ENCODE measurements at regions not wholly inside any gene's neighbourhood (a gene's known extent, or its start where the extent isn't known, plus 50 kb on each side); places are given as distances from the start of the nearest gene placed in this dataset.

DNA sequence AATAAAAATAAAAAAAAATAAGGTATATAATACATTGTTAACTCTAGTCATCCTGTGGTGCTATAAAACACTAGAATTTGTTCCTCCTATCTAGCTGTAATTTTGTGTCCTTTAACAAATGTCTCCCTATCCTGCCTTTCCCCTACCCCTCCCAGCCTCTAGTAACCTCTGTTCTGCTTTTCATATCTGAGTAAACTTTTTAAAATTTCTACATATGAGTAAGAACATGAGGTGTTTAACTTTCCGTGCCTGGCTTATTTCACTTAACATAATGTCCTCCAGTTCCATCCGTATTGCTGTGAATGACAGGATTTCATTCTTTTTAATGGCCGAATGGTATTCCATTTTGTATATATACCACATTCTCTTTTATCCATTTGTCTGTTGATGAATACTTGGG is 71.3 kb upstream of the GNG2 start:
- Histone ChIP-seq H2AFZ (ENCODE audit: low read length) (no peak overlapping the region), H3K9ac (ENCODE audit: insufficient read depth, low read depth, low read length) (no peak overlapping the region), H3K4me2 (ENCODE audit: low read depth, low read length) (no peak overlapping the region), H3K4me1 (ENCODE audit: insufficient read depth, low read length) (no peaks in the 10 kb centered on the region), H3K36me3 (replicated peaks in 1 of 2; ENCODE audit: control insufficient read depth in 1 of 2, insufficient read depth in 2 of 2, low read length in 2 of 2) (no peaks in the 10 kb centered on the region), H3K27ac (ENCODE audit: extremely low read length, insufficient read depth, low read length) (no peak overlapping the region), H3K4me3 (replicated peaks in 1 of 3; ENCODE audit: insufficient read depth in 1 of 3, low read depth in 2 of 3, low read length in 3 of 3) (no peak overlapping the region), H3K9me3 (ENCODE audit: low read length) (peaks cover 8% of the 10 kb centered on the region; the same call in 1 of the 2 replicates), H3K27me3 (ENCODE audit: control insufficient read depth in 1 of 2, insufficient read depth in 2 of 2, low read length in 2 of 2) (no peaks in the 10 kb centered on the region; a peak in 2 of 5 replicates), H4K20me1 (ENCODE audit: insufficient read depth, low read length) (no peaks in the 10 kb centered on the region), H3K79me2 (ENCODE audit: insufficient read depth, low read length) (no peaks in the 10 kb centered on the region)
- no peak for TF ChIP-seq REL (CRISPR knock-in tag; conservative IDR thresholded peaks at IDR 0.05)
- FAIRE-seq (no peak), DNase-seq (ENCODE audit: low spot score) (no peak), ATAC-seq (no peak)
- POLR2A ChIA-PET: no interaction called here
- intact Hi-C loops (cut with micrococcal nuclease; ENCODE audit: unreplicated experiment) (no loop called here), in situ Hi-C loops (cut with HindIII; ENCODE audit: extremely low pct_ligation_motif_present, low pct_unique_long_range_greater_than_20kb) (no loop called here)
- 20% methylated on average over 3 of the region's 3 CpGs for WGBS (ENCODE audit: low lambda C conversion rate)
- no TSS peak for BruUV-seq (replicated peaks)
- CTCF ChIA-PET (ENCODE audit: low intra/inter-chr PET ratio, low total read pairs): no interaction called here

DNA sequence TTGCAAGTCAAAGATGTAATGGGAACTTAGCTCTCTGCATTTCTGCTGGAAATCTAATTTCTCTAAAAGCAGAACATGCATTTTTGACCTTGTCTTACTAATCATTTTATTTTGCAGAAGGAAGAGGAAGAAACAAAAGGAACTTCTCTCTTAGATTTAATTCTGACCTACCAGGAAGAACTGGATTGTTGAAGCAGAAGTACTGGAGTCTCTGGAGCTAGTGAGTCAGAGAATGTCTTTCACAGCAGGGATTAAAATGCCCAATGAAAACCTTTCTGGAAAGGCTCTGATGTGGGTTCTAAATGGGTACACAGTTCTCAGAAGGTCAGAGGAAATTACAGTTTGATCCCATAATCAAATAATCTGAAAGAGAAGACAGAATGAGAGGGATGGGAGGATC is 70.8 kb upstream of the GNG2 start:
- no peak for FAIRE-seq
- no peak overlapping the region for H3K4me2 ChIP-seq (ENCODE audit: low read depth, low read length)
- CTCF ChIA-PET (ENCODE audit: low intra/inter-chr PET ratio, low total read pairs): no interaction called here

More for the DNA sequence above, 70.8 kb upstream of the GNG2 start:
- in situ Hi-C loops (cut with HindIII; ENCODE audit: extremely low pct_ligation_motif_present, low pct_unique_long_range_greater_than_20kb) (no loop called here), intact Hi-C loops (cut with micrococcal nuclease; ENCODE audit: unreplicated experiment) (no loop called here)
- Histone ChIP-seq H3K4me1 (ENCODE audit: insufficient read depth, low read length) (no peaks in the 10 kb centered on the region), H4K20me1 (ENCODE audit: insufficient read depth, low read length) (no peaks in the 10 kb centered on the region), H3K79me2 (ENCODE audit: insufficient read depth, low read length) (no peaks in the 10 kb centered on the region), H3K9ac (ENCODE audit: insufficient read depth, low read depth, low read length) (no peak overlapping the region), H3K27me3 (ENCODE audit: control insufficient read depth in 1 of 2, insufficient read depth in 2 of 2, low read length in 2 of 2) (no peaks in the 10 kb centered on the region; a peak in 2 of 5 replicates), H3K27ac (ENCODE audit: extremely low read length, insufficient read depth, low read length) (no peak overlapping the region), H3K9me3 (ENCODE audit: low read length) (peaks cover 8% of the 10 kb centered on the region; the same call in 1 of the 2 replicates), H2AFZ (ENCODE audit: low read length) (no peak overlapping the region), H3K36me3 (replicated peaks in 1 of 2; ENCODE audit: control insufficient read depth in 1 of 2, insufficient read depth in 2 of 2, low read length in 2 of 2) (no peaks in the 10 kb centered on the region), H3K4me3 (replicated peaks in 1 of 3; ENCODE audit: insufficient read depth in 1 of 3, low read depth in 2 of 3, low read length in 3 of 3) (no peak overlapping the region)
- ATAC-seq: no peak
- BruUV-seq (replicated peaks): no TSS peak
- POLR2A ChIA-PET: no interaction called here
- TF ChIP-seq HMGA1 (CRISPR knock-in tag; conservative IDR thresholded peaks at IDR 0.05) (no peak), ZNF326 (CRISPR knock-in tag; IDR thresholded peaks at IDR 0.05; ENCODE audit: borderline replicate concordance) (no peak), RFX1 (IDR thresholded peaks at IDR 0.05) (no peak), KMT2A (CRISPR knock-in tag; IDR thresholded peaks at IDR 0.05) (no peak), ZMYM2 (CRISPR knock-in tag; IDR thresholded peaks at IDR 0.05) (no peak), MBNL3 (CRISPR knock-in tag; conservative IDR thresholded peaks at IDR 0.05) (no peak), ZNF800 (CRISPR knock-in tag; IDR thresholded peaks at IDR 0.05) (no peak), ZC3H13 (CRISPR knock-in tag; IDR thresholded peaks at IDR 0.05) (no peak)
- TF ChIP-seq, protein P1, sequence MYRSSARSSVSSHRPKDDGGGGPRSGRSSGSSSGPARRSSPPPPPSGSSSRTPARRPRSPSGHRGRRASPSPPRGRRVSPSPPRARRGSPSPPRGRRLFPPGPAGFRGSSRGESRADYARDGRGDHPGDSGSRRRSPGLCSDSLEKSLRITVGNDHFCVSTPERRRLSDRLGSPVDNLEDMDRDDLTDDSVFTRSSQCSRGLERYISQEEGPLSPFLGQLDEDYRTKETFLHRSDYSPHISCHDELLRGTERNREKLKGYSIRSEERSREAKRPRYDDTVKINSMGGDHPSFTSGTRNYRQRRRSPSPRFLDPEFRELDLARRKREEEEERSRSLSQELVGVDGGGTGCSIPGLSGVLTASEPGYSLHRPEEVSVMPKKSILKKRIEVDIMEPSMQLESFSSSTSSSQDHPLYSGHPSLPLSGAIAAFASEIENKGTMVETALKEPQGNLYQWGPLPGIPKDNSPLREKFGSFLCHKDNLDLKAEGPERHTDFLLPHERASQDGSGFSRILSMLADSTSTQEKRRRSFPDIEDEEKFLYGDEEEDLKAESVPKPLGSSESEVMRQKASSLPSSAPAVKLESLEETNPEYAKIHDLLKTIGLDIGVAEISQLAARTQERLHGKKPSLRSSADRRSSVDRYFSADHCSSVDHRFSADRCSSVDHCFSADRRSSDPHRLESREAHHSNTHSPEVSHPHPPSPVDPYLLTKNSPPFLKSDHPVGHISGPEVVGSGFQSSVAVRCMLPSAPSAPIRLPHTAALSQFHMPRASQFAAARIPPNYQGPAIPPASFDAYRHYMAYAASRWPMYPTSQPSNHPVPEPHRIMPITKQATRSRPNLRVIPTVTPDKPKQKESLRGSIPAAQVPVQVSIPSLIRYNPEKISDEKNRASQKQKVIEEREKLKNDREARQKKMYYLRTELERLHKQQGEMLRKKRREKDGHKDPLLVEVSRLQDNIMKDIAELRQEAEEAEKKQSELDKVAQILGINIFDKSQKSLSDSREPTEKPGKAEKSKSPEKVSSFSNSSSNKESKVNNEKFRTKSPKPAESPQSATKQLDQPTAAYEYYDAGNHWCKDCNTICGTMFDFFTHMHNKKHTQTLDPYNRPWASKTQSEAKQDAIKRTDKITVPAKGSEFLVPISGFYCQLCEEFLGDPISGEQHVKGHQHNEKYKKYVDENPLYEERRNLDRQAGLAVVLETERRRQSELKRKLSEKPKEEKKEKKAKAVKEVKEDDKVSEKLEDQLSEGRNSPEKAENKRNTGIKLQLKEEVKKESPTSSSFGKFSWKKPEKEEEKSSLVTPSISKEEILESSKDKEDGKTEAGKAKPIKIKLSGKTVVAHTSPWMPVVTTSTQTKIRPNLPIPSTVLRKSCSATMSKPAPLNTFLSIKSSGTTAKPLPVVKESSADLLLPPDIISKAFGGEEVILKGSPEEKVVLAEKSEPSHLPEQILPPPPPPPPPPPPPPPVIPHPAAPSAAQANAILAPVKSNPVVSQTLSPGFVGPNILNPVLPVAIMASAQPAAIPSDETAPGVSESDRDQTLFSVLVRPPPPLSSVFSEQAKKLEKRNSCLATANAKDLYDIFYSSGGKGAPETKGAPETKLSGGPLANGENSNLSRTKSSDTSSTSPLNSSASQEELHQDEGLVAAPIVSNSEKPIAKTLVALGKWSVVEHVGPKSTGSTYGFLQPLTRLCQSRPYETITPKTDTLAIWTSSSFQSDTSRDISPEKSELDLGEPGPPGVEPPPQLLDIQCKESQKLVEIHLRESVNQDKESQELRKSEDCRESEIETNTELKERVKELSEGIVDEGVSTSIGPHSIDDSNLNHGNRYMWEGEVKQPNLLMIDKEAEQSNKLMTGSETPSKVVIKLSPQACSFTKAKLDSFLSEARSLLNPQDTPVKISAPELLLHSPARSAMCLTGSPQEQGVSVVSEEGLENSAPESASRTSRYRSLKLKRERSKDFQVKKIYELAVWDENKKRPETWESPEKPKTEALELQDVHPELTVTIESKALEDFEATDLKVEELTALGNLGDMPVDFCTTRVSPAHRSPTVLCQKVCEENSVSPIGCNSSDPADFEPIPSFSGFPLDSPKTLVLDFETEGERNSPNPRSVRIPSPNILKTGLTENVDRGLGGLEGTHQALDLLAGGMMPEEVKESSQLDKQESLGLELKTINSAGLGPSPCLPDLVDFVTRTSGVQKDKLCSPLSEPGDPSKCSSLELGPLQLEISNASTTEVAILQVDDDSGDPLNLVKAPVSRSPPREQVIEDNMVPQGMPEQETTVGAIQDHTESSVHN (CRISPR knock-in tag; IDR thresholded peaks at IDR 0.05): no peak
- no peak for DNase-seq (ENCODE audit: low spot score)
